ENCODE measurements at regions not wholly inside any gene's neighbourhood (a gene's known extent, or its start where the extent isn't known, plus 50 kb on each side); places are given as distances from the start of the nearest gene placed in this dataset.
"Not testable (repeated sequence)": the region's sequence is repeated elsewhere in the genome, so short reads cannot be mapped to it uniquely, and the experiment has no call there.

GRCh38 chr22:48431536-48432315 lies 1395.9 kb downstream of the BRD1 start:
- DNase-seq: no peak

GRCh38 chr22:48431014-48431413 lies 1396.7 kb downstream of the BRD1 start:
- DNase-seq: no peak

- DNase-seq: no peak
These were observed 1398.1 kb downstream of the BRD1 start for GRCh38 chr22:48429446-48430020.

- no peak for DNase-seq
These were observed 1398.9 kb downstream of the BRD1 start for GRCh38 chr22:48428631-48429371.

GRCh38 chr22:48427731-48428211 lies 1399.9 kb downstream of the BRD1 start:
- DNase-seq: no peak

GRCh38 chr22:48426466-48427380 lies 1401.0 kb downstream of the BRD1 start:
- DNase-seq: no peak

- no peak for DNase-seq
These were observed 1402.0 kb downstream of the BRD1 start for GRCh38 chr22:48425641-48426040.

GRCh38 chr22:48425091-48425506 lies 1402.6 kb downstream of the BRD1 start:
- no peak for DNase-seq

- no peak for DNase-seq
These were observed 1403.0 kb downstream of the BRD1 start for GRCh38 chr22:48424661-48425060.

GRCh38 chr22:48424201-48424627 lies 1403.5 kb downstream of the BRD1 start:
- DNase-seq: no peak

- DNase-seq: no peak
These were observed 1404.2 kb downstream of the BRD1 start for GRCh38 chr22:48423481-48423911.

GRCh38 chr22:48422900-48423480 lies 1404.7 kb downstream of the BRD1 start:
- no peak for DNase-seq

GRCh38 chr22:48418831-48419230 lies 1408.8 kb downstream of the BRD1 start:
- DNase-seq: no peak

- no peak for DNase-seq
These were observed 1410.2 kb downstream of the BRD1 start for GRCh38 chr22:48417225-48418070.

GRCh38 chr22:48416396-48417224 lies 1411.1 kb downstream of the BRD1 start:
- no peak for DNase-seq

- no peak for DNase-seq
These were observed 1412.2 kb downstream of the BRD1 start for GRCh38 chr22:48415520-48415919.

- no peak for DNase-seq
These were observed 1413.0 kb downstream of the BRD1 start for GRCh38 chr22:48414651-48415050.

- not testable (repeated sequence) for DNase-seq
These were observed 1414.7 kb downstream of the BRD1 start for GRCh38 chr22:48412931-48413330.

GRCh38 chr22:48410536-48410935 lies 1417.1 kb downstream of the BRD1 start:
- no peak for DNase-seq

- DNase-seq: no peak
These were observed 1420.3 kb downstream of the BRD1 start for GRCh38 chr22:48407256-48407955.
